AG04450 (cell line): ENCODE measurements at regions not wholly inside any gene's neighbourhood (a gene's known extent, or its start where the extent isn't known, plus 50 kb on each side); places are given as distances from the start of the nearest gene placed in this dataset.

Experiments used
- CTCF ChIA-PET: fragments of 300-600, 350-600 bp; formaldehyde crosslinking; extraction: SDS; loops from one replicate; lab custom pipeline; 2022; ENCODE audit warnings: antibody characterized with exemption, inconsistent platforms; lab: Charles Lee
- POLR2A ChIA-PET: fragments of 350-600 bp; formaldehyde crosslinking; extraction: SDS; loops from one replicate; lab custom pipeline; 2021; ENCODE audit warnings: antibody characterized with exemption, inconsistent platforms; lab: Yijun Ruan, JAX
- DNase-seq: peaks from one replicate; pipeline ENCODE4 v3.0.0-alpha.2; 2011; ENCODE audit warnings: low read depth, low spot score
- H3K27ac ChIP-seq: one replicate; pipeline ENCODE4 v1.5.1; 2012; ENCODE audit warnings: low read depth, low read length, control low read depth
- H3K27me3 ChIP-seq: one replicate; pipeline ENCODE4 v1.6.0; 2012; ENCODE audit warnings: low read length; ENCODE audit not compliant: control insufficient read depth, insufficient read depth
- H3K4me3 ChIP-seq: 2 replicates; pipeline ENCODE4 v1.5.1; 2011; ENCODE audit warnings: mild to moderate bottlenecking, low read depth, low read length, control low read depth
- H3K9me3 ChIP-seq: 2 replicates; pipeline ENCODE4 v1.5.1; 2012; ENCODE audit warnings: low read length; ENCODE audit not compliant: control insufficient read depth, insufficient read depth
- TF ChIP-seq, protein P1 (sequence below): IDR thresholded peaks from 2 replicates; pipeline ENCODE4 v1.5.1; 2011; ENCODE audit warnings: low read depth, low read length, control low read depth, inconsistent platforms

DNA sequence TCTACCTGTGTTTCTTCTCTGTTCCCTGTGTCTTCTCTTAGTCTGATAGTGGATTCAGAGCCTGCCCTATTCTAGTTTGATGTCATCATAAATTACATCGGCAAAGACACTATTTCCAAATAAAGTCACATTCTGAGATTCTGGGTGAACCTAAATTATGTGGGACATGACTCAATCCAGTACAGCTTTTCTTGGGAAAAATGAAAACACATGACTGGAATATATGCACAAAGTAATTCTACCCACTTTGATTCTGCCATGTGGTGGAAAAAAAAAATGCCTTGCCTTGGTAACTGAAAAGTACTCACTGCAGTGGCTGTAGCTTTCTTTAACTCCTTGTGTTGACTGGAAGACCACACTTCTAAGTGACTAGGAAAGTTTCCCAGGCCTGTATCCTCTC is 73.7 kb downstream of the LRATD1 start:
- Histone ChIP-seq H3K9me3 (no peaks in the 10 kb centered on the region), H3K27me3 (no peaks in the 10 kb centered on the region), H3K27ac (no peak overlapping the region), H3K4me3 (no peak overlapping the region)
- TF ChIP-seq, protein P1, sequence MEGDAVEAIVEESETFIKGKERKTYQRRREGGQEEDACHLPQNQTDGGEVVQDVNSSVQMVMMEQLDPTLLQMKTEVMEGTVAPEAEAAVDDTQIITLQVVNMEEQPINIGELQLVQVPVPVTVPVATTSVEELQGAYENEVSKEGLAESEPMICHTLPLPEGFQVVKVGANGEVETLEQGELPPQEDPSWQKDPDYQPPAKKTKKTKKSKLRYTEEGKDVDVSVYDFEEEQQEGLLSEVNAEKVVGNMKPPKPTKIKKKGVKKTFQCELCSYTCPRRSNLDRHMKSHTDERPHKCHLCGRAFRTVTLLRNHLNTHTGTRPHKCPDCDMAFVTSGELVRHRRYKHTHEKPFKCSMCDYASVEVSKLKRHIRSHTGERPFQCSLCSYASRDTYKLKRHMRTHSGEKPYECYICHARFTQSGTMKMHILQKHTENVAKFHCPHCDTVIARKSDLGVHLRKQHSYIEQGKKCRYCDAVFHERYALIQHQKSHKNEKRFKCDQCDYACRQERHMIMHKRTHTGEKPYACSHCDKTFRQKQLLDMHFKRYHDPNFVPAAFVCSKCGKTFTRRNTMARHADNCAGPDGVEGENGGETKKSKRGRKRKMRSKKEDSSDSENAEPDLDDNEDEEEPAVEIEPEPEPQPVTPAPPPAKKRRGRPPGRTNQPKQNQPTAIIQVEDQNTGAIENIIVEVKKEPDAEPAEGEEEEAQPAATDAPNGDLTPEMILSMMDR = no peak
- no peak for DNase-seq
- ChIA-PET POLR2A (no interaction called here), CTCF (no interaction called here)

DNA sequence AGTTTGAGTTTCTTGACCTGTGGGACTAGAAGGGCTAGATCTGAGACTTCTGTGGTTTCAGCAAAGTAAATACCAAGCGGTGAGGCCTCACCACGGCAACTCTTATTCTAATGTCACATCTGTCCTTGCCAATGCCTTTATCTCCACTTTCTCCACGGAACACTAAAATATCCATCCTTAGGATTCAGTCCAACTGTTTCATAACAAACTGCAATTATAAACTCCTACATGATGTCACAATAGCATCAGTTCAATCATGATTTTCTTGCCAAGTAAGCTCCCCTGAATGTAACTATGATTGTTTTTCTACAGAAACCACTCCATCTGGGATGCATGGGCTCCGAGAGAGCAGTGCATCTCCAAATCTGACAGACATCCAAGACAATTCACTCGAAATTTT is 79.6 kb downstream of the LRATD1 start:
- Histone ChIP-seq H3K9me3 (no peaks in the 10 kb centered on the region), H3K4me3 (no peak overlapping the region), H3K27ac (no peak overlapping the region), H3K27me3 (peaks cover 2% of the 10 kb centered on the region)
- ChIA-PET POLR2A (interaction anchor here (0.8 kb wide), 1 partner anchor 31 kb away, joined by 3 read pairs; no protein-coding TSS in a partner anchor), CTCF (no interaction called here)
- no peak for DNase-seq
- TF ChIP-seq, protein P1 = no peak

DNA sequence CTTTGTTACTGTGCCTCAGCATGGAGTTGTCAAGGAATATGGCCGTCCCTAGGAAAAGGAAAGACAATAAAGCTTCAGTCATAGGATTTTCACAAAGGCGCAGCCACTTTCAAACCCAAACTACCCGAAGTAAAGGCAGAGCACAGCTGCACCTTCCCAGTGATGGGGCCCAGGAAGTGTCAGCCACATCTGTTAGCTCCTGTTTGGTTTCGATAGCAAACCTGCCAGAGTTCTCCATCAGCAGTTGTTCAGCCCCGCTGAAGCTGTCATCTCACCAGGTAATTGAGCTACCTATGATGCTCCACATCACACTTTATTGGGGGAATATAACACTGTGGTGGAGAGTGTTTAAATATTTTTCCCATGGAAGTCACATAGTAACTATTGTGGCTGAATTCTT is 80.7 kb downstream of the LRATD1 start:
- no peak for DNase-seq
- ChIA-PET CTCF (interaction anchor here (1.2 kb wide), 1 partner anchor 41 kb away, joined by 3 read pairs; no protein-coding TSS in a partner anchor), POLR2A (no interaction called here)
- no peaks in the 10 kb centered on the region for H3K9me3 ChIP-seq
- no peak overlapping the region for H3K4me3 ChIP-seq
- H3K27me3 ChIP-seq = peaks cover 2% of the 10 kb centered on the region
- TF ChIP-seq, protein P1 = no peak
- no peak overlapping the region for H3K27ac ChIP-seq

DNA sequence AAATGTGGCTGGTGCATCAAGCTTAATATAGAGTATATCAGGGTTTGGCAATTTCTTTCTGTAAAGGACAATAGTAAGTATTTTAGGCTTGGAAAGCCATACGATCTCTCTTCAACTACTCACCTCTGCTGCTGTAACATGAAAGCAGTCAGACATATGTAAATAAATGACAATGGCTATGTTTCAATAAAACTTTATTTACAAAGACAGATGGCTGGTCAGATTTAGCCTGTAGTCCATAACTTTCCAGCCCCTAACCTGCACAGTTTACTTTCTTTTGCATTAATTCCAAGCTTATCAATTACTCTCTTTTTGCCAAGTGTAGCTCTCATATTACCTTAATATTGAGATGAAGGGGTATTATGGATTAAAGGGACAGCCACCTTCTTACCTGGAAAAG is 83.1 kb downstream of the LRATD1 start:
- ChIA-PET POLR2A (no interaction called here), CTCF (interaction anchor here (0.8 kb wide), 1 partner anchor 15 kb away, joined by 3 read pairs; no protein-coding TSS in a partner anchor)
- Histone ChIP-seq H3K4me3 (no peak overlapping the region), H3K27ac (no peak overlapping the region), H3K9me3 (no peaks in the 10 kb centered on the region), H3K27me3 (peaks cover 2% of the 10 kb centered on the region)
- no peak for DNase-seq
- TF ChIP-seq, protein P1 = no peak

DNA sequence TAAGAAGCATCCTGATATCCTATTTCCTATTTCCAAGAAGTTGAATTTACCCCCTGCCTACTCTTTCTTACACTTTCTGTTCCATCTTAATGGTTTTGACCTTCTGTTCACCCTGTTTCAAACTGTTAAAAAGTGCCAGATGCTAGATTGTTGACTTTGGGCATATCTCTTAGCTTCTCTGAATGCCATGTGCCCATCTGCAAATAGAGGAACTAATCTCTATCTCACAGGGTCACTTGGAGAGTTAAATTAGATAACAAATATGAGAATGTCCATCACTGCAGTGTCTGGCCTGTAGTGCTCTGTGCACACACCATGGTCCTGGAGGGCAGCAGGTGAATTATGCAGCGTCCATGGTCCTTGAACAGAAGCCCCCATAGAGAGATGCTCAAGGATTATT is 83.8 kb downstream of the LRATD1 start:
- ChIA-PET POLR2A (no interaction called here), CTCF (interaction anchor here (0.8 kb wide), 1 partner anchor 15 kb away, joined by 3 read pairs; no protein-coding TSS in a partner anchor)
- H3K4me3 ChIP-seq = no peak overlapping the region
- TF ChIP-seq, protein P1 = no peak
- H3K9me3 ChIP-seq = no peaks in the 10 kb centered on the region
- peaks cover 2% of the 10 kb centered on the region for H3K27me3 ChIP-seq
- no peak overlapping the region for H3K27ac ChIP-seq
- DNase-seq = no peak
